ENCODE measurements at regions not wholly inside any gene's neighbourhood (a gene's known extent, or its start where the extent isn't known, plus 50 kb on each side); places are given as distances from the start of the nearest gene placed in this dataset.
"Not testable (repeated sequence)": the region's sequence is repeated elsewhere in the genome, so short reads cannot be mapped to it uniquely, and the experiment has no call there.

DNA sequence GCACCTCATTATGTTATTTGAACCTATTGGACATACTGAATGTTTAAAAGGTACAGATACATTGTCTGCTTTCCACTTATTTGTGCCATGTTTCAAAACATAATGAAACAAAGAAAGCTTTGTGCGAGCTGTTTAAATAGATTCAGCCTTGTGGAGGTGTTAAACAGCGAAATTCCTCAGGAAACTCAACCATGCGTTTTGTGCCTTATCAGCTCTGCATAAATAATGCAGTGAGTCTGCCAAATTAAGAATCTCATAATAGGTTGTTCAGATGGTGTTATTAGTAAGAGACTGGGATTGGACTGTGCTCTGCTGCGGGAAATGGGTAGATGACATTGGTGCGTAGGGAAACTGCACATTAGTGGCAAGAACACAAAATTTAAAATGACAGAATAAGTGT, 163.7 kb upstream of the CLEC14A start:
- no peak for DNase-seq (ENCODE audit: low read depth in 3 of 3, low spot score in 1 of 3)

DNA sequence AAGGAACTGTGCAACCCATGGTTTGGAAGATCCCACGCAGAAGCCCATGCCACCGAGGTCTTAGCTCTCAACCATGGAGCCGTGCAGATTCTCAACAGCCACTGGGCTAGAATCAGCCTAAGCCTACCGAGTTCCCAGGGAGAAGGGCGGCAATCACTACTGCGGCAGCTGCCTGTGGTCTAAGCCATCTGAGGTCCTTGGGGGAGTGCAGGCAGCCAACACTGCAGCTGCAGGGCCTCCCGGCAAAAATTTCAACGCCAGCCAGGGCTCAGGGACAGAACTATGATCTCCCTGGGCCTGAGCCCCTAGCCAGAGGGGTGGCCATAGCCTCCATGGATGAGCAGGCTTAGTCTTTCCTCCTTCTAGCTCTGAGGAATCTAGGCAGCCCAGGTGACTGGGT, 156.8 kb upstream of the CLEC14A start:
- DNase-seq (ENCODE audit: low read depth in 3 of 3, low spot score in 1 of 3), result no peak

DNA sequence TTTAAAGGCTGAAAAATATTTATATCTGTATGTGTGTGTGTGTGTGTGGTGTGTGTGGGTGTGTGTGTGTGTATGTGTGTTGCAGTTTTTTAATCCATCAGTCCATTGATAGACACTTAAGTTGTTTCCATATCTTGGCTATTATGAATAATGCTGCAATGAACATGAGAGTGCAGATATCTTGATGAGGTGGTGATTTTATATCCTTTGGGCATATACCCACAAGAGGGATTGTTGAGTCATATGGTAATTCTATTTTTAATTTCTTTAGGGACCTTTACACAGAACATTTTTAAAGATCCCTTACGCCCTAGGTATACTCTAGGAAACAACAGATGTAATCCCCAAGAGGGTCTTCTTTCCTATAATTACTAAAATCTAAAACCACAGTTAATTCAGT, 154.5 kb upstream of the CLEC14A start:
- no peak for DNase-seq (ENCODE audit: low read depth in 3 of 3, low spot score in 1 of 3)

DNA sequence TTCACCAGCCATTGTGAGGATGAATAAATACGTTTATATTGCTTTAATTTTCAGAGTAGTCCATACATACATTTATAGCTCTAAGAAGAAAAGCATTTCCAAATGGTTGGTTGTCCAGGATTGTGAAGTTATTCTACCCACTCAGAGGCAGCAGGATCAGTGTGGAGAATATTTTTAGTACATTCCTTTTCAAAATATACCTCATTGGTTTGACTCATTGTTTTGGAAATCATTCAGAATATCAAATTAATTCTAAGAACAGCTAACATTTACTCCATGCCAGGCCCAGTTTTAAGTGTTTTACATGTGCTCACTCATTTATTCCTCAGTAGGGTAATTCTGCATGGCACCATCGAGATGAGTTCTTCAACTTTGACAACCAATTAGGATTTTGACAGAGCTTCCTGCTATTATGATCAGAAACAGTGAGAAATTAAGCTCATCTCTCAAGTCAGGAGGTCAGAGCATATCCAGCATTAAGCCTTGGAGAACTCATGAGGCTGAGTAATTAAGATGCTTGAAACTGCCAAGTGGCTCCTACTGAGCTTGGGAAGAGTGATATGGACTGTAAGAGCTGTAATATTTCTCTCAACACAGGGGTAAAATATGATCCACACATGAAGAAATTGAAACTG, 153.3 kb upstream of the CLEC14A start:
- DNase-seq (ENCODE audit: low read depth in 3 of 3, low spot score in 1 of 3), result no peak

DNA sequence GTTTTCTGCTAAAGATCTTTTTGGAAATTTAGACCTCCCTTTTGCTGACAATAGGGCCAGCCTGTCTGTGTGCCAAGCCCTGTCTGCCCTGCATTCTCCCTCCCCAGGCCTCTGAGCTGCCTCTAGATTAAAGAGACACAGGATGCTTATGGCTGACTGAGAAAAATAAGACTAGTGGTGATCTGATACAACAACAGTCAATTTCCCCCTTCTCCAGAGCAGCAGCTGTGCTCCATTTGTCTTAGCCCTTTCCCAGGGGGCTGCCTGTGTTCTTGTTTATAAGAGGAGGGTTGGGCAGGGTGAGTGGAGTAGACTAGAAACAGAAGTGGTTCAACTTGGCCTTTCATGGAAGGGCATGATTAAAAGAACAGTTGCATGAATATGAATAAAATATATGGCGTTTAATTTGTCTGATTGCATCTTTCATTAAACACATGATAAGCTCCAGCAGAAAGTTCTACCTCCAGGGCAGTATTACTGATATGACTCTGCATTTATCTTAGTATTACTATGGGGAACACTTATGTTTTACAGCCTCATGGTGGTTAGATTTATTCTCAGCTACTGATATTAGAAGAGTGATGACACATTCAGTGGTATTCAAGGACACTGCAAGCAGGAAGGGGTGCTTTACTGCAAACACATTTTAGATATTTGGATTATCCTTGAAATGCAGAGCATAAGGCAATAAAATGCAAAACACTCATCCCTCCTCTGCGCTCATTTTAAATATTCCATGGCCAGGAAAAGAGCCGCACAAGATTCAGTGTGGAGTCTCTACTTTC, 150.2 kb upstream of the CLEC14A start:
- no peak for DNase-seq (ENCODE audit: low read depth in 3 of 3, low spot score in 1 of 3)

DNA sequence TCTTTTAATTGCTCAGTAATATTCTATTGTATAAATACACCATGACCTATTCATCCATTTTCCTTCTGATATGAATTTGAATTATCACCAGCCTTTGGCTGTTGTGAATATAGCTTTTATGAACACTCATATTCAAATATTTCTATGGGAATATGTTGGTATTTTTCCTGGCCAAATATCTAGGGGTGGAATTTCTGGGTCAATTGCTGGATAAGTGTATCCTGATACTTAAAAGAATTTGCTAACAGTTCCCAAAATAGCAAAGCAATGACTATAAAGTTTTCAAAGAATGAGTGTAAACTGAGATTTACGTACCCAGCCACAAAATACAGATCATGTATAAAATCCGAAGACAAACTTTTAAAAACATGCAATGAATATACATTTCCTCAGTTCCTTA, 148.7 kb upstream of the CLEC14A start:
- no peak for DNase-seq (ENCODE audit: low read depth in 3 of 3, low spot score in 1 of 3)

DNA sequence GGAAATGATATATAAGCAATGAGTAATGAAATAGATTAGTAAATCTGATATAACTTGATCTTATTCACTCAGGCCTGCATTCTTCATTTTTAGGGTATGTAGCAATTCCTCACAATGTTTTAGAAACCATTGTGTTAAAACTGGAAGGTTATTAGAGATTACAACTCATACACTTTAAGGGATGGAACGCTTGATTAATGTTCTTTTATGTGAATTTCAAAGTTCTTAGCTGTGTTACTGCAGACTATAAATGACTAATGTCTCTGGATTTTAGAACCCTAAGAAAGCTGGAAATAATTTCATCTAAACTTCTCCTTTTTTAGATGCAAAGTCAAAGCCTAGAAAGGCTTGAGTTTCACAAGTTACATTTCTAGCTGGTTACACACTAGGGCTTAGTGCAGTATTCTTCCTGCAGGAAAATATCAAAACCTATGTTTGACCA, 148.2 kb upstream of the CLEC14A start:
- no peak for DNase-seq (ENCODE audit: low read depth in 3 of 3, low spot score in 1 of 3)

DNA sequence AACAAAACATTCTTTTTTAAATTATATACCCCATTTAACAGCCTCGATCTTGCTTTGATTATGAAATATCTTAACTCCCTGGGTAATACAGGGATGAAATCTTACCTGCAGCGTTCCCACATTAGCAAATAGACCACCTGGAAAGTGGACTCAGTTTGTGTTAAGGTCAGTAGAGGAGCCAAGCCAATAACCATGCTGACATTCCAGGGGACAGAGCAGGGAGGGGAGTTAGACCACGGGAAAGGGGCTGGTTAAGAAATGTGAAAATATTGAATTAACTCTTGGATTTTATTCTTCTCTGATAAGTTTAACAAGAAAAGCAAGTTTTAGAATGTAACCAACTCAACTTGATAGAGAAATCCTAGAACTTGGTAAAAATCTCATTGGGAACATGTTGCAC, 144.9 kb upstream of the CLEC14A start:
- DNase-seq (ENCODE audit: low read depth in 3 of 3, low spot score in 1 of 3), result no peak

DNA sequence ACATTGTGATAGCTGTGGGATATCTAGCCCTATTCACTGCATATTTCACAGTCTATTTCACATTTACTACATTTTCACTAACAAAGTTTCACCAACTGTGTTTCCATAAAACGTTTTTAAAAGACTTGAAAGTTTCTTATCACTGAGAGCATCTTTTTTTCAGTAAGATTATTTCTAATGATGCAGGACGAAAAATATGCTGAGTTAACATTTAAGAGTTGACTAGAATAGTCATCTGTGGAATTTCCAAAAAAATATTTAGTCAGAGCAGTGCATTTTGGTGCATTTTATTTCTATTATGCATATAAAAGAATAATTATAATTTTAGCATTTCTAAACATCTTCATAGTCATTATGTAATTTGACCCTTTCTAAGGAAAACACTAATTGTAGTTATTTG, 143.8 kb upstream of the CLEC14A start:
- DNase-seq (ENCODE audit: low read depth in 3 of 3, low spot score in 1 of 3), result no peak

DNA sequence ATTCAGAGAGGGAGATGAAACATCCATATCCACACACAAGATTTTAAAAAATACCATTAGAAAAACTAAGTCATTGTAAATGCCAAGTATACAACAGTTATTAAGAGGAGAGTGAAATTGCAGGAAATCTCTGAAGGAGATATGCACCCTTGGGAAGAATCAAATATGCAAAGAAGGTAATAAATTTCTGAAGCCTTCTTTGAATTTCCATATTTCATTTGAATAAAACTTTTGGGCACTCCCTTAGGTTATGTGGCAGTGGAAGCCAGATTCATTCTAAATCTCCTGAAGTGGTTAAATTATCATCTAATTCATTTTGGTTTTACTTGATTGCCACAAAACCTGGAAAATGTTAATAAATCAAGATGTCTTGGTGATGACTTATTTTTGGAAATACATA, 138.9 kb upstream of the CLEC14A start:
- no peak for DNase-seq (ENCODE audit: low read depth in 3 of 3, low spot score in 1 of 3)

DNA sequence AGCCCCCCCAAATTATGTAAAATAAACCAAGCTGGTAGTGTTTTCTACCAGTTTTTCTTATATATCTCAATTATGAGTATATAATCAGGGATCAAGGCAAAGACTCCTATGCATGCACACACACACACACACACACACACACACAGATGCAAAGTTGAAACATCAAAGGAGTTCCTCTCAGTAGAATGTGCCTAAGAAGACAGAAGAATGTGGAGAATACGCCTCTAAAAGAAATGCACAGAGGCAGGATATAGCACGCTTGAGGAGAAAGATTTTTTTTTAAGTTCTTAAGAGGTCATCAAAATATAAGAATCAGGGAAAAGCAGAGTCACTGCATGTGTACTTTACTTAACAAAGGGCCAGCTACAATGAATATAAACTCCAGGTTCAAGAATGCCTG, 138.2 kb upstream of the CLEC14A start:
- DNase-seq (ENCODE audit: low read depth in 3 of 3, low spot score in 1 of 3), result no peak

DNA sequence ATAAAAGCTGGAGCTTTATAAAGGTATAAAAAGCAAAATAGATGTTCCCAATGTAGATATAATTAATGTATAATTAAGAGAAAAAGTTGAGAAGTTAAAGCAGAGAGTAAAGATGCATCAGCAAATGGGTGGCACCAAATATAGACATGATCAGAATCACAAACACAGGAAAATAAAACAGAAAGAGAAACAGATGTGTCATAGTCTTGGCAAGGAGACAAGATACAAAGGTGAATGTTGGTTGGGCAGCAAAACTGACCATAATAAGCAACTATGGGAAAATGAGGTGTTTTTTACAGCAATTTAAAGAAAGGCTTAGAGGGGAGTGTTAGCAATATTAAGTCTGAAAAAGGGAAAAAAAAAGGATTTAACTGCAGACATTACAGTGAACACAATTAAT, 135.4 kb upstream of the CLEC14A start:
- no peak for DNase-seq (ENCODE audit: low read depth in 3 of 3, low spot score in 1 of 3)

DNA sequence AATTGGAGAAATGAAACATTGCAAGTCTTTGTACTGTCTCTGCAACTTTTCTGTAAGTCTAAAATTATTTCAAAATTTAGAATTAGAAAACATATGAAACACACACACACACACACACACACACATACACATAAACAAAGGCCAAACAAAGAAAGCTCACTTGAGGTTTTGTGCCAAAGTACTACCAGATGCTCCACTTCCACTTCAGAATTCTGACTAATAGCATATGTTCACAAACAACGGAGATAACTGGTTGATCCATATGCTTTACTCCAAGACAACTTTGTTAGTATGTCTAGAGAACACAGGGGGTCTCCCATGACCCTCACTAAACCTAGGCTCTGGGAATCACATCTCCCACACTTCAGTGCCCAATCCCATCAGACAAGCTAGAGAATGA, 133.8 kb upstream of the CLEC14A start:
- no peak for DNase-seq (ENCODE audit: low read depth in 3 of 3, low spot score in 1 of 3)

DNA sequence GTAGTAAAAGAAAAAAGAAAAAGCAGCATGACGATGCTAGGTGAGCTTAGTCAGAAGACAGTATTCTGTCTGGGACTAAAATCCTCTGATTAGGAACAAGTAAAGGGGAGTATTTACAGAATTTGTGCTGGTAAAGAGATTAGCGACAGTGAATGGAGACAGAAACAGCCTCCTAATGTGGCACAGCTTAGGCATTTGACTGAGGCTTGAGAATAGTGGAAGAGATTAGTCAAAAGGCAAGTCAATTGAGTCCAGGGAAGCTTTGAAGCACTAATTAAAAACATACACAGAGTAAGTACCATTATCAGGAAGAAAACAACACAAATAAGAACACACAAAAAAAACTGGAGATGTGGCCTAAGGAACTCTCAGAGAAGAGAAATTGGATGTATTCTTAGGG, 131.9 kb upstream of the CLEC14A start:
- DNase-seq (ENCODE audit: low read depth in 3 of 3, low spot score in 1 of 3), result no peak

DNA sequence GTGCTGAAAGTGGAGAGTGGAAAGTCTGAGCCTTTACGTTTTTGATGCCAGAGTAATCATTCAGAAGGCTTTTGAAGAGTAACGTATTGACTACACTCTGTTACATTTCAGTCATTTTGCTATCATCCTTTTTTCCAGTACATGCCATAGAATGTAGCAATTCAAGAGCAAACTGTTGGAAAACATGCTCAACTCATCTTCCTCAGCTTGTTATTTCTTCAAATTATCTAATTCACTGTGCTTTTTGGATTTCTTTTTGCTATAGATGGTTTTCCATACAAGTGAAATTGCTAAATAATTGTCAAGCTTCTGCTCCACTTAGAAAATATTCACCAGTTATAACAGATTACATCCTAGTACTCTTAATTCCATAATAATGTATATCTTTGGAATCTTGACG, 129.9 kb upstream of the CLEC14A start:
- no peak for DNase-seq (ENCODE audit: low read depth in 3 of 3, low spot score in 1 of 3)

DNA sequence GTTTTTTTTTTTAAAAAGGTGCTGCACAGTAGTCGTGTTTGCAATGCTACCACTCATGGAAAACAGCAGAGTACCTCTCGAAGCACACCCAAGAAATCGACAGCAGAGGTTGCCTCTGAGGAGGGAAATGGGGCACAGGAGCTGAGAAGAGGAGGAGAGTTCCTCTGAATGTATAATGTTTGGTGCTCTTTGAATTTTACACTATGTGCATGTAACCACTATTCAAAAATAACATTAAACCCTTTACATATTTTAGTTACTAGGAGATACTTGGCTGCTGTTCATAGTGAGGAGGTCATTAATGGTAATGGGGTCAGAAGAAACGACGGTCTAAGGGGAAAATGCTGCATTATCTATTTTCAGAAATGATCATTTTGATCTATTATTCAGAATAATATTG, 129.4 kb upstream of the CLEC14A start:
- DNase-seq (ENCODE audit: low read depth in 3 of 3, low spot score in 1 of 3), result no peak

DNA sequence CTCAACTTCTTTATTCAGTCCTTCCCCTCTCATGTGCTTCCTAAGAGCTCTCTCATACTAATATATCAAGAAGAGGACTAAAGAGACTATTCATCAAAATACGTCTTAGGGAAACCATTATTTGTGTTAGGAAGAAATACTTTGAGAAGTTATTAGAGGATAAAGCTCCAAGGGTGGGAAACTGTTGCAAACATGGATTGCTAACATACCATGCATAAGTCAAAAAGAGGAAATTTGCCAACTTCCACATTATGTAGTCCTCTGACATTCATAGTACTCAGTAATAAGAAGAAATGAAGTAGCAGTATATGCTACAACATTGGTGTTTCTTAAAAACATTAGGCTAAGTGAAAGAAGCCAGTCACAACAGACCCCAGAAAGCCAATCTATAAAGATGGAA, 128.8 kb upstream of the CLEC14A start:
- no peak for DNase-seq (ENCODE audit: low read depth in 3 of 3, low spot score in 1 of 3)

DNA sequence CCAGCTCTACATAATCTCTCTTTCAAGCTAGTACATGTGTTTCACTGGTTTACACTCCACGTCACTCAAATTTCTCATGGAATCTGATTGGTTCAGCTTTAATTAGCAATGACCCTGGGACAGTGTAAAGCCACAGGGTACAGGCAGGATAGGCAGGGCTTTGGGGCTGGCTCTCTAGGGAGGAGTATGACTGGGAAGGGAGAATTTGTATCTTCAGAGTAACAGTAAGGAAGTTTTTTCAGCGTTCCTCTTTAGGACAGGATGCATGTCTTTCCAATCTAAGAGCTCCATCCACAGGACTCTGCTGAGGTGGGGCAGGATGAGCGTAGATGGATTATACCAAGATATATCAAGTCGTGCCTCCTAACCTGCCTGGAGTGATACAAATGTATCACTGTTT, 112.0 kb upstream of the CLEC14A start:
- no peak for DNase-seq (ENCODE audit: low read depth in 3 of 3, low spot score in 1 of 3)

DNA sequence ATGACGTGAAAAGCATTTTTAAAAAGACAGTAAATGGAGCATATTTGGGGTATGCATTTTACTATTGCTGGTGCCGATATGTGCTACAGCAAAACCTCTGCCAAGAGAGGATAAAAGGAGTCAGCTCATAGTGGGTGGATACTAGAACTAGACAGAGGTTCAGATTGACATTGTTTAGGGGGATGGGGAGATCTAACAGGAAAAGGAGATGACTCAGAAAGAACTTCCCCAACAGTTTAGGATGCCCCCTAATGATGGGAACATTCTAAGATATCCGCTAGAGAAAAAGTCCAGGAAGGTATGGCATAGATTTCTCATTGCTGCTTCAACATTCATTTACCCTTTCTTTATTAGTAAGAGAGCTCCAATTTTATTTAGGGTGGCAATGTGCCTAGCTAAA, 110.5 kb upstream of the CLEC14A start:
- no peak for DNase-seq (ENCODE audit: low read depth in 3 of 3, low spot score in 1 of 3)

DNA sequence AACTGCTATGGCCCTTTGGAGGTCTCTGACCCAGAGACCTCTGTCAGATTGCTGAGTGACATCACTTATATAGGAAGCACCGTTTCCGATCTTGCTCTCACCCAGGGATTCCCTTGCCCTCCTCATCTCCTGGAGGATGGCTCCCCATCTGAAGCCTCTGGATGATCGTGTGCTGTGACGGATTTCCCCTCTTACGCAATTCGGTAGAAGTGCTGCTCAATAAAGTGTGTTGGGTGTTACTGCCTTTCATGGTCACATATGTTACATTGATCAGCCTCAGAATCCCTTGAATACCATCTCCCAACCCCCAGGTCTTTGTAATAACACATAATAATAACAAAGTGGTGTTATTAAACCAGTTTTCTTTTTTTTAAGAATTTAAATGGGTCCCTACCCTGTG, 107.3 kb upstream of the CLEC14A start:
- no peak for DNase-seq (ENCODE audit: low read depth in 3 of 3, low spot score in 1 of 3)

DNA sequence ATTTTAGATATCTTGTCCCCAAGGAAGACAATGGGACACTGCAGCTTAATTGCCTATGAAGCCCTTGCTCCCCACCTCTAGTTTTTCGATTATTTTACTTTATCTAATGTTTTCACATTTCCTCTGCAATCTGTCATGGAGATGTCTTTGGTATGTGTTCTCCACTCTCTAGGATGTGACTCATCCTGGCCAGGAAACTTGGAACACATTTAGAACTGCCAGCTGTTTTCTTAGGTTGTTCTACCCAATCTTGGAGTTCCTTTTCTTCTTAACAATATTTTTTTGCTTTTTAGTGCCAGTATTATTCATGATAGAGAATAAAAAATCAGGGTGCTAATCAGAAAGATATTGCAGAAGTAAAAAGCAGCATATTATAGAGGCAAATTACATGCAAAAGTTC, 101.7 kb upstream of the CLEC14A start:
- DNase-seq (ENCODE audit: low read depth in 3 of 3, low spot score in 1 of 3), result no peak

DNA sequence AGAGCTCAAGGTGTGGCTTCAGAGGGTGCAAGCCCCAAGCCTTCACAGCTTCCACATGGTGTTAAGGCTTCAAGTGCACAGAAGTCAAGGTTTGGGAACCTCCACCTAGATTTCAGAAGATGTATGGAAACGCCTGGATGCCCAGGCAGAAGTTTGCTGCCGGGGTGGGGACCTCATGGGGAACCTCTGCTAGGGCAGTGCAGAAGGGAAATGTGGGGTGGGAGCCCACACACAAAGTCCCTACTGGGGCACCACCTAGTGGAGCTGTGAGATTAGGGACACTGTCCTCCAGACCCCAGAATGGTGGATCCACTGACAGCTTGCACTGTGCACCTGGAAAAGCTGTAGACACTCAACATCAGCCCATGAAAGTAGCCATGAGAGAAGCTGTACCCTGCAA, 99.6 kb upstream of the CLEC14A start:
- not testable (repeated sequence) for DNase-seq (ENCODE audit: low read depth in 3 of 3, low spot score in 1 of 3)

DNA sequence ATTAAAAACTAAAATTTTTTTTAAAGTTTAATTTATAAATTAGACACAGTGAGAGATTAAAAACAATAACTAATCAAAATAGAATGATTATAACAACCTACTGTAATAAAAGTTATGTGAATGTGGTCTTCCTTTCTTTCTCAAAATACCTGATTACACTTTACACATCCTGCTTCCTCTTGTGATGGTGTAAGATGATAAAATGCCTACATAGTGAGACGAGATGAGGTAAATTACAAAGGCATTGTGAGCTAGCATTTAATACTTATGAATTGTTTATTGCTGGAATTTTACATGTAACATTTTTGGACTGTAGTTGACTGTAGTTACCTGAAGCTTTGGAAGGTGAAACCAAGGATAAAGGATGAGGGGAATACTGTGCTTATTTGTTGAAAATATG, 94.2 kb upstream of the CLEC14A start:
- DNase-seq (ENCODE audit: low read depth in 3 of 3, low spot score in 1 of 3), result no peak
